Limb (tissue), 2 donors: ENCODE measurements at regions not wholly inside any gene's neighbourhood (a gene's known extent, or its start where the extent isn't known, plus 50 kb on each side); places are given as distances from the start of the nearest gene placed in this dataset.

Source experiments
- DNase-seq, 2 donors: peaks; one replicate each; pipeline ENCODE4 v3.0.0-alpha.2; 2016; ENCODE audit errors: extremely low spot score in 2 of 2

DNA sequence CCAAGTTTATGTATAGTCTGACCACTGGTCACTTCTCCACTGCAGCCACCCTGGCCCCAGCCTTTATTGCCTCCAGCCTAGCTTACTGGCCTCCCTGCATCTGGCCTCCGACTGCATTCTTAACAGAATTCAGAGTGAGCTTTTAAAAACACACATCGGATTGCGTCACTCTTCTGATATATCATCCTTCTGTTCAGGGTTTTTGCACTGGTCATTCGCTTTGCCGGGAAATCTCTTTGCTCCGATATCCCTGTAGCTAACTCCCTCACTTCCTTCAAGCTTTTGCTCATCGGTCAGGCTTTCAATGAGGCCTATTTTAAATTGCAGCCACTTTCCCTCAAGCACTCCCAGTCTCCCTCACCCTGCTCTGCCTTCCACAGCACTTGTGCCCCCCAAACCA, 101.6 kb upstream of the DLX2 start:
- no peak for DNase-seq

DNA sequence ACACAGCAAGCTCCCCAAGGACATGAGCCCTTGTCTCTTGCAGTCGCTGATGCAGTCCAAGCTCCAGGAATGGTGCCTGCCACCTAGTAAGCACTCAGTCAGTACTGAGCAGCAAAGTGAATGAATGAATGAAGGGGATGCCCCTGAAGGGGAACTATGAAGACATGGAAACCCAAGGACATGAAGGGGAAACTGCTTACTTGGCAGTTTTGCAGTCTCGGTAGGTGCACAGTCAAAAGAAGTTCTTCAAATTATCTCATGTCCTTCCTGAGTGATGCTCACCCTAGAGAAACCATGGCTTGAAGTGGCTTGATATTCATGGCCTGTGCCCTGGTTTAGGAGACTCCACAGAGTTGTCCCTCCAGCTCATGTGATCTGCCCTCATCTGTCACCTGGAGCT, 102.1 kb upstream of the DLX2 start:
- no peak for DNase-seq

DNA sequence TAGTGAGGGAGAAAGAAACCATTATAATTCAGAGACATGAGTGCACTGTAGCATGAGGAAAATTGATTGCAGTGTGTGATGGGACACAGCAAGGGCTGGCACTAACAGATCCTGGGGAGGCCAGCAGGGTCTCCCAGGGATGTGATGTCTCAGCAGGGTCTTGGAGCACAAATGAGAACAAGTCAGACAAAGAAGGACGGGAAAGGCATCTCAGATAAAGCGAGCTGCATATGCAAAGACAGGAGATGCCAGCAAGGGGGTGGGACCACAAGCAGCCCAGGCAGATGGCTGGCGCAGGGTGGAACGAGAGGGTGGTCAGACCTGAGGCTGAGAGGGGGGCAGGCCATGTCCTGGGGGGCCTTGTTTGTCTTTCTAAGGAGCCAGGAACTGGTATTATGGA, 102.6 kb upstream of the DLX2 start:
- DNase-seq, result no peak

DNA sequence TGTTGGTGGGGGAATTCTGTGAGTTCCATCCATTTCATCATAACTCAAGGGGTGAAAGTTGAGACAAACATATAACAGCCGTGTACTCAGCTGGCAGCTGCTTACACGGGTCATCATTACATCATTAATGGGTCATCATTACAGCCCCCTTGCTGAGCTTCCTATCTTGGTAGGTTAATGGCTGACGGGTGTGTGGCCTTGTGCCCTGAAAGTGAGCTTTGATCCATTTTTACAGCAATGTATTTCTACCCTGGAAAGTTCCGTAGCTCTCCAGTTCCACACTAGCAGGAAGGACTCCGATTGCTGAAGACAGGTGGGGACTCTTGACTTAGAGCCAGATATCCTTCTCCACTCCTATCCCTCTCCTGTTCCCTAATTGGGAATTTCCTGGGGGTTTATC, 105.2 kb upstream of the DLX2 start:
- DNase-seq, result no peak

DNA sequence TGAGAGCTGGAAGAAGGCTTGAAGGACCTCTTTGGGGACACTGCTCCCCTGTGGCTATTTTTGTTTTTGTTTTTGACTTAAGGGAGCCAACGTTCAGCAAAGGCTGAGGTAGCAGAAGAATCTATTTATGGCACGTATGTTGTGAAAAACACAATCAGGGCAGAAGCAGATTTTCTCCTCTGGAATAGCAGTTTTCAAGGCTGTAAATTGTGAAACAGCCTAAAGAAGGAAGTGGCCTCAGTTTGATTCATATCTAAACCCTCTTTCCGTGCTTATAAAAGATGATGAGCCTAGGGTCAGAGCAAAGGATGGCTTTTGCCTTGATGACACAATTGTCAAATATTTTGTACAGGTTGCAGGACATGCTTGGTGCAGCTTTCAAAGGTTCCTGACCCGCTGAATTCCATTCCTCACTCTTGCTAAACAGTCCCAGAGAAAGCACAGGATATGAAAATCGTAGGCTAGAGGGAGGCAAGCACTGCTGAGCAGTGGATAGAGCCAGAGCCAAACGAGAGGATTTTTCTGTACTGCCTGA, 106.2 kb upstream of the DLX2 start:
- no peak for DNase-seq

DNA sequence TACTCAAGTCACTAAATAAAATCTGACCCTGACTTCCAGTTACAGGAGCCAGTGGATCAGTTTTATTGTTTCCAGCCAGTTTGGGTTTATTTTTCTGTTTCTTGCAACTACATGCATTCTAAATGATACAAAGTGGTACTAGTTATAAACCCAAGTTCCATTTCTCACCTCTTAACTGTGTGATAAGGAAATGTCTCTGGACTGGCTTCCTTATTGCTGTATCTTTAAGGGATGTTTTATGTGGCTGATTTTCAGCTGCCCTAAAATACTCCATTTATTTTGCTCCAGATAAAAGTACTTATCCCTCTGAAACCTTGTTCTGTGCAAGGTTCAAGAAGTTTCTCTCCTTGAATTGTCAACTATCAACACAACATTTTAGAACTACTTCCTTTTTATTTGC, 107.9 kb upstream of the DLX2 start:
- no peak for DNase-seq

DNA sequence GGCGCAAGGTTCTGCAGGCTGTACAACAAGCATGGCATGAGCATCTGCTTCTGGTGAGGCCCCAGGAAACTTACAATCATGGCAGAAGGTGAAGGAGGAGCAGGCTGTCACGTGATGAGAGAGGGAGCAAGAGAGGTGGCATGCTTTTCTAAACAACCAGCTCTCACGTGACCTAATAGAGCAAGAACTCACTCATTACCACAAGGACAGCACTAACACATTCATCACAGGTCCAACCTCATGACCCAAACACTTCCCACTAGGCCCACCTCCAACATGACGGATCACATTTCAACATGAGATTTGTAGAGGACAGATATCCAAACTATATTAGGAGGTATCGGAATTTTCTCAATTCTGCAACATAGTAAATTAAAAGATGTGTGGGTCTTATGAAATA, 108.8 kb upstream of the DLX2 start:
- no peak for DNase-seq

DNA sequence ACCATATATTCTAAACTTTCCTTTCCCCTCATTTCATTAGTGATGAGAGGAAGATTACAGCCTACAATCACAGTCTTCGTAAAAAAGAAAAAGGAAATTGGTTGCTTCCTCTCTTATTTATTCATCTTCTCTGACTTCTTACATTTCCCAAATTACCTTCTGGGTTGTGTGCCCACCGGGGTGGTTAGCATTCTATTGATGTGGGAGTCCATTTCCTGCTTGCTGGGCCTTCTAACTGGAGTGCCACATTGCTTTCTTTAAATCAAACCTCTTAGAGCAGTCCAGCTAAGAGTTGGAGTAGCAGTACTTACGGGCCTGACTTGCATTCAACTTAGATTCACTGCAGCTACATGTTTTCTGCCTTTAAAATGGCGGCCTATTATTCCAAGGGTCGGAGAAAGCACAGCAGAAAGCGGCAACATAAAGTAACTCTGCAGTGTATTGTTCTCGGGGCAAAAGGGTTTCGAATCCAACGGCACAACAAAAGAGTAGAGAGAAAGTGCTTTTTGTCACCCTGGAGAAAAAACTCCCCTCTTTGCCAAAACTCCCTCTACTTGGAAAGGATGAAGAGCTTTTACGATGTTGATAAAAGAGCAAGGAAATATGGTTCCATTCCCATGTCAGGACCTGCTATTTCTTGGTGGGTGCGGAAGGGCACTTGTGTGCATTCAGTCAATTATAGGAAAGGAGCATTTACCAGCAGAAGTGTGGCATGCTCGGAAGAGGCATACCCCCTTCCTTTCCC, 110.6 kb upstream of the DLX2 start:
- DNase-seq, result no peak

DNA sequence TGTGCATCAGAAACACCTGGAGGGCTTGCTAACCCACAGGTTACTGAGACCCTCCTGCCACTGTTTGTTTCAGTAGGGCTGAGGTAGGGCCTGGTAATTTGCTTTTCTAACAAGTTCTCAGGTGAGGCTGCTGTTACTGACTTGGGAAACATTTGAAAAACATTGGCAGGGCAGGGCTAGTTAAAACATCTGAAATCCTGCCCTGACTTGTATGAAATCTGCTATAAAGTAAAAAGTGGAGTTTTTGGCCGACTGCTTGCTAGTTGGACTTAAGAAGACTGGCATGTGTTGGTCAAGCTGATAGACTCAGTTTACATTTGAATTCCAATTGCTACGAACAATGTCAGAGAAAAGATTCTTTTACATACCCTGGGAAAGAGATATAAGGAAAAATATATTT, 111.6 kb upstream of the DLX2 start:
- no peak for DNase-seq

DNA sequence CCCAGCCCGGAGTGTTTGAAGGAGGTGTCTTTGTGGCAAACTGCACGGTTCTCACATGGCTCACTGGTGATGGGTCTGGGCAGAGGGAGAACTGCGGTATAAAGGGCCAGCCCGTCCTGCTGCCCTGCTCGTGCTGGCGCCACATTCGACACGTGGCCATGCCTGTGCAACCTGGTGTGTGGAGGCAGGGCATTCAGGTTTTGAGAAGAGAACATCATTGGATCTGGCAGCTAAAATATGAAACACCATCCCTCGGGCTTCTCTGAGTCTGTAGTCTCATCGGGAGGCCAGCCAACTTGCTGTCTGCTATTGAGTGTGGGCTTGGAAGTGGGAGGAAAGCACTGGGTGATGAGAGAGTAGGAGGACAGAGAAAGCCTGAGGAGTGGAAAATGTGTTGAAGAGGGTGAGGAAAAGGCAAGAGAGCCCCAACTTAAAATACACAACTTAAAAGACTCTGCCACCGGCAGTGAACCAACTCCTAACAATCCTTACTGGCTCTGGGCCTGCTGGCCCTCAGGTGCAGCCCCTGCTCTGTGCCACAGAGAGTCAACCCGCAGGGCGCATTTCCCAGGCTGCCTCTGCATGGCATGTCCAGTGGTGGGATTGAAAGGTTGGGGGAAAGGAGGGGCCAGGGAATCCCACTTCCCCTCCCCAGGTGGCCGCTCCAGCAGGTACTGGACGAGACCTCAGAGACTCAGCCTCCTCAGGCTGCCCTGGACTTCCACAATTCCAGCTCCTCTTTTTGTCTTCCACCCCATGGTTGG, 112.7 kb upstream of the DLX2 start:
- DNase-seq, result no peak

DNA sequence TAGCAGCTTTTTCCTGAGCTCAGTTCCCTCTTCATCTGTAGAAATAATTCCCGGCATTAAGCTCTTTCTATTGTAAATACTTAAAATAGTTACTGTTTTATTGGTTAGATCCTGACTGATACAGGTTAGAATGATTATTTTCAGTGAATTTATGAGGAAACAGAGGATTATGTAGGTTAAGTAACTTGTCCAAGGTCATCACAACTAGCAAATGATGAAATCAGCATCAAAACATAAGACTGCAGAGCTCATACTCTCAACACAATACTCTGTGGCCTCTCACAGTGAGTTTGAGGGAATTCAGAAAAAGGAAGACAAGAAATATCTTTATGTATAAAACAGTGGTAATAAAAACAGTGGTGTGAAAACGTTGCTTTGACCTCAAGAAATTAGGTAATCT, 113.2 kb upstream of the DLX2 start:
- DNase-seq, result no peak

DNA sequence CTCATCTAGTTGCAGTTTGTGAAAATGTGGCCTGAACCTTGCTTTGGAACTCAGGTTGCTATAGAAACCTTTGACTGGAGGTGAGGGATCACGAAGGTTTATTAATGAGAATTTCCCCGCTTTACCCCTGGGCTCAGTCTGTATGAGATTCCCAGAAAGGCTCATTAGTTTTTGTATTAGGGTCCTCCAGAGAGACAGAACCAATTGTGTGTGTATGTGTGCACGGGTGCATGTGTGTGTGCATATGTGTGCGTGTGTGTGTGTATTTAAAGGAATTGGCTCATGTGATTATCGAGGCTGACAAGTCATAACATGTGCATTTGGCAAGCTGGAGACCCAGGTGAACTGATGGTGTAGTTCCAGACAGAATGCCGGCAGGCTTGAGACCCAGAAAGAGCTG, 113.8 kb upstream of the DLX2 start:
- DNase-seq, result no peak

DNA sequence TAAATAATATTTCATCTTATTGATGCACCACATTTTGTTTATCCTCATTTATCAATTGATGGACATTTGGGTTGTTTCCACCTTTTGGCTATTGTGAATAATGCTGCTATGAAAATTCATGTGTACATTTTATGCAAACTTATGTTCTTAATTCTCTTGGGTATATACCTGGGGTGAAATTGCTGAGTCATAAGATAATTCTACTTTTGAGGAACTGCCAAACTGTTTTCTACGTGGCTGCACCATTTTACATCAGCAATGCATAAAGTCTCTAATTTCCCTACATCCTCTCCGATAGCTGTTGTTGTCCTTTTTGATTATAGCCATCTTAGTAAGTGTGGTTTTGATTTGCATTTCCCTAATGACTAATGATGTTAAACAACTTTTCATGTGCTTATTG, 116.5 kb upstream of the DLX2 start:
- no peak for DNase-seq

DNA sequence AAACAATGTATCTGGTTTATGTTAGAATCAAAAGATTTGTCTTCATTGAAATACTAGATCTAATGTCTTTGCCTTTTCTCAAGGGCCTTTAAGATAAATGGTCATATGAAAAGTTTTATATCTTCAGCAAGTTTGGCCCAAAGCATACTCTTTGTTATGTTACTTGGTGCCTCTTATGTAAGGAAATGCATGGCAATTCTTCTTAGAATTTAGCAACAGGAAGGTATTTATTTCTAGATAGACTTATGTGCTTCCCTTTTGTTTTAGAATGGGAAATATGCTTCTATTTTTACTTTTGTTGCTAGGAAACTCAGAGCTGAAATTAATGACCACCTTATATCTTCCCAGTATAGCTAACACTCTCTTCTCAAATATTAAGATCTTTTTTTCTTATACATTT, 117.4 kb upstream of the DLX2 start:
- no peak for DNase-seq

DNA sequence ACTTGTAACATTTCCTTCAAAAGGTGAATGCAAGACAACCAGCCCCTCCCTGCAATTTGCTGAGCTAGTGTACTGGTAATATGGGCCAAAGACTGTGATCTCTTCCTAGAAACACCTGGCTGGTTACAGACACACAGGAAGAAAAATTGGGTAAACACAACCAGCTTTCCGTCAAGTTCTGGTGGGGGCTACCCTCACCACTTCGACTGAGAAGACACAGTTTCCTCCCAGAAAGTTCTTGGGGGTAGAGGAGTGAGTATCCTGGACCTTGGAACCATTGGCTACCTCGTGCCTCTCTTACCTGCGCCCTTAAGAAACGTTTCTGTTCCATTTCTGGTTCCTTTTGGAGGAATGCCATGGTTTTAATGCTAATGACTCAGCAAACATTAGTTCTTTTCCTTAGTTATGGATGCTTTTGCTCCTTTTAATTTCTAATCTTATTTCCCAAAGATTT, 120.9 kb upstream of the DLX2 start:
- no peak for DNase-seq

DNA sequence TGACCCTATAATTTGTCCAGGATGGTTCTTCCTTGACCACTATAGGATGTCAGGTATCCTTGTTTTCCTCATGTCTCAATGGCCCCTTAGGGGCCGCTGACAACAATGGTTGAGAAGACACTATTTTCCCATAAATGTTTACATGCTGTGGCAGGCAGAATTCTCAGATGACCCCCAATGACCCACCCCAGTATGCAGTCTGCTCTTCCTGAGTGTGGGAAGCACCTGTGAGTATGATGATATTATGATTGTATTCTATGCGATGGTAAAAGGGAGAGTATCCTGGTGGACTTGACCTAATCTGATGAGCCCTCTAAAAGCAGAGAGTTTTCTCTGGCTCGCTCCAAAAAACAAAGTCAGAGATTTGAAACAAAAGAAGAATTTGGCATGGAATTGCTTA, 123.1 kb upstream of the DLX2 start:
- DNase-seq, result no peak

DNA sequence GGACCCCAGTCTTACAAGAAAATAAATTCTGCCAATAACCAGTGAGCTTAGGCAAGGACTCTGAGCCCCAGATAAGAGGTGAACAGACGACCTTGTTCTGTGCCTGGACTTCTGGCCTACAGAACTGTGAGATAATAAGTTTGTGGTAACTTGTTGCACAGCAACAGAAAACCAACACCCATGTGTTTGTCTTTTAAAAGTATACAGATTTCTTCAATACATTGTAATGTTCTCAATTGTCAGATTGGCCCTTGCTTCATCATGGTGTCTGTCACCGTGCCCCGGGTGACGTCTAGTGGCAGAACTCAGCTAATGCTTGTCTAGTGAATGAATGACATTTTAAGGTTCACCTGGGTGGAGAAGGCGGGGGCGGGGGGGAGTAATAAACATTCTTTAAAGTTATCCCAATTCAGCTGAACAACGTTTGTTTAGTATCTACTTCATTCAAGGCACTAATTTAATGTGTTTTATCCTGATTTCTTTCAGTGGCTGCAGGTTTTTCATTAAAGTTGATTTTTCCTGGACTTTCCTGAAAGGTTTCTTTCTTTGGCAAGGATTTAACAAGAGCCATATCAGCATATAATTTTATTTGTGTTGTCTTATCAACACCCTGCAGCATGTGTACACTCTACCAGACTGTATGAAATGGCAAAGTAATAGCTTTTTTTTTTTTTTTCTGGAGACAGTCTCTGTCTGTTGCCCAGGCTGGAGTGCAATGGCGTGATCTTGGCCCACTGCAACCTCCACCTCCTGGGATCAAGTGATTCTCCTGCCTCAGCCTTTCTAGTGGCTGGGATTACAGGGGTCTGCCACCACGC, 123.8 kb upstream of the DLX2 start:
- no peak for DNase-seq

DNA sequence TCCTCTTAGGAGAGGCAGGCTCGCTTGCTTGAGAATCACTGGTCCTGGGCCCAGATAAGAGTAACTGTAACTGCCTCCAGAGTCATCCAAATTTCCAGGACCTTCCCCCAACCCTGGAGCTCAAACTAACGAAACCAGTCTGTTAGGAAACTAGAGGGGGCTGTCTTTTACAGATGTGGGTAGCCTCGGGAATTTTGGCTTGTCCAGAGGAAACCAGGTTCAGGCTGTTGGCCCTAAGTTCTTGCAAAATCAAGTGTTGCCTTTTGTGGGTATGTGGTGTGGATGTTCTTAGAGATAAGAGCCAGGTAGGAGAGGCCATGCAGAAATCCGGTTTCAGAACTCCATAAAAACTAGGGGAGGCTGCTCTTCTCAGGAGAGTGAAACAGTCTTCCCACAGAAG, 125.0 kb upstream of the DLX2 start:
- no peak for DNase-seq

DNA sequence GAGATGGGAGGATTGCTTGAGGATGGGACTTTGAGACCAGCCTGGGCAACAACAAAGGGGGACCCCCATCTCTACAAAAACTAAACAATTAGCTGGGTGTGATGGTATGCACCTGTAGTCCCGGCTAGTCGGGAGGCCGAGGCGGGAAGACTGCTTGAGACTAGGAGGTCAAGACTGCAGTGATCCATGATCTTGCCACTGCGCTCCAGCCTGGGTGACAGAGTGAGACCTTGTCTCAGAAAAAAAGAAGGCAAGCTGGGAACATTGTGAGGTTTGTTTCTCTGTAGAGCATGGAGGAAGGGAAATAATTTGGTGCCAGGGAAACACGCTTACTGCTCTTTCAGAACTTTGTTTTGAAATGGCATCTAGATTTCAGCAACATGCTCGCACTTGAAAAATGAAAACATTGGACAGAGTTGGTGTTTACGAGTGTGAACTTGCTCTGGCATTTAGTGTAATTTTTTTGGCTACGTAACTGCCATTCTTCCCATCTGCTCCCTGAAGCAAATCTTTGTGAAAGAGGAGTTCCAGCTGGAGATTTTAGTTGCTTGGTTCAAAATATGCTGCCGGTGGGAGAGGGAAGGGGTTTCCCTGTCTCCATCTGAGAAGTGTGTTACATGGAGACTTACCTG, 125.6 kb upstream of the DLX2 start:
- no peak for DNase-seq

DNA sequence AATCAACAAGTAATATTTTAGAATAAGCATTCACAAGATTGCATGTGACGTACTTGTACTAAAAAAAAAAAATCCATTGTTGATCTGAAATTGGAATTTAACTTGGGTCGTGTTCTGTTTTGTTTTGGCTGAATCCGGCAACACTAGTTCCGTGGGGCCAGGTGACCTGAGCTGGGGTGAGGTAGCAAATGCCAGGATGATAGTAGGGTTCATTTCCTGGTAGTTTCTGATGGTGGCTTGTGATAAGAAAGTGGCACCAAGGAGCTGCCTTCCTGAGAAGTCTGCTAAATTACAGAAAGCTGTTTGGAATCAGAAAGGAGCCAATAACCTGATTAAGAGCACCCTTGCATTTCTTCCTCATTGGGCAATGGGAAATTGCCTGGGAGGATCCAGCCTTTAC, 126.4 kb upstream of the DLX2 start:
- DNase-seq, result no peak

DNA sequence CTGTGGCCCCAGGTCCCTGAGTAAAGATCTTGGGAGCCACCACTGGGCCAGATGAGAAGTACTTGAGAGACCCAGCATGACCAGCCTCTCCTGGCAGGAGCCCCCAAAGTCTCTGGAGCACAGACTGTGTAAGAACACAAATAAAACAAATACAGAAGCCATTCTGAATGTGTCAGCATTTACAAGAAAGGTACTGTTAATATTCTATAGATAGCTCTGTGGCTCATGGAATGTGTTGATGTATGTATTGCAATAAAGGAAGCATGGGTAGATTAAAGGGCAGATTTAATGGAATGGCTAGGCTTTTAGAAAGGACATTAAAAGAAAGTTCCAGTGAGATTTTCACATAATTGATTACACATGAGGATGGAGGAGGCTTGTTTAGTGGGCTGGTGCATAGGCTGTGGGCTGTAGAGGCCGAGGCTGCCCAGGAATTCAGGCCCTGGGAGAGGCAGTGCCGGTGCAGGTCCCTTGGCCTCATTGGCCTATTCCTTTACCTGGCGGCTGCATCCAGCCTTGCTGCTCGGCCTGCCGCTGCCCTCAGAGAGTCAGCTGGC, 127.7 kb upstream of the DLX2 start:
- DNase-seq, result peak in 1 of 2 donors; percentile 34
